ENCODE measurements at regions not wholly inside any gene's neighbourhood (a gene's known extent, or its start where the extent isn't known, plus 50 kb on each side); places are given as distances from the start of the nearest gene placed in this dataset.
A peak's percentile ranks its signal among the peaks of the same experiment; 100 is the strongest.
"Not testable (repeated sequence)": the region's sequence is repeated elsewhere in the genome, so short reads cannot be mapped to it uniquely, and the experiment has no call there.

DNA sequence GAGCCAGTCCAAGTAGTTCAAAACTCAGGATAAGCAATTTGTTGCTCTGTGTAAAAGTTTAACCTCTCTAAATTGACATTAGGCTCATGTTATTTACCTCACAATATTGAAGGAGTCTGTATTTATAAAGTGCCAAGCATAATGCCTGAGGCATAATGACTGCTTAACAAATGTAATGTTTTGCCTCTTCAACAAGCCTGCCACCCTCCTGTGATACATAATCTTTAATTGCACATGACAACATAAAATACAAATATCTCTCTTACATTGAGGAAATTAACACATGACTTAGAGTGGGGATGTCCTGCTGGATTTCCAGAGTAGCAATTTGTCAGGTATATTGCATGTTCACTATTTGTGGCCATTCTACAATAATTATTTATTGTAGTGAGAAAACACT is 469.2 kb upstream of the ANO5 start:
- DNase-seq (ENCODE audit: low spot score): no peak

DNA sequence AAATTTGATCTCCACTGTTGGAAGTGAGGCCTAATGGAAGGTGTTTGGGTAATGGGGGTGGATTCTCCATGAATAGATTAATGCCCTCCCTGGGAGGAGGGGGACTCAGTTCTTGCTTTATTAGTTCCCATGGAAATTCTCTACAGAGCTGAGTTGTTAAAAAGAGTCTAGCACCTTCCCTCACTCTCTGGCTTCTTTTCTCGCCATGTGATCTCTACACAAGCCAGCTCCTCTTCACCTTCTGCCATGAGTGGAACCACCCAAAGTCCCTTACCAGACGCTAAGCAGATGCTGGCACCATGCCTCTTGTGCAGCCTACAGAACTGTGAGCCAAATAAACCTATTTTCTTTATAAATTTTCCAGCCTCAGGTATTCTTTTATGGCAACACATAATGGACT is 465.8 kb upstream of the ANO5 start:
- no peak for DNase-seq (ENCODE audit: low spot score)

DNA sequence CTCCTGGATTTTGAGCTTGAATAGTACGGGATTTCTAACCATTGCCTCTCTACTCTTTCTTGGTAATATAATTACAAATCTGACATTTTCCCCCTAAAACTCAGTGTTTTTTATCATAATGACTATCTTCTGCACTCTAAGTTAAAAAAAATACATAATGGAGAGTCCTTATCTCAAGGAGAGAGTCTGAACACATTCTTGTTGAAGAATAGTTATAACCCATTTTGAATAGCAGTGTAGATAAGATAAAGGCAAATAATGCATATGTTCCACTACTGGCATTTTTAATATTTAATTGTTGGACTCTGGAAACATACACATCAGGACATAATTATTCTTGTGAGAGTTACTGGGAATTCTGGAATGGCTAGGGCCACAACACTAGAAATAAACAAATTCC is 456.5 kb upstream of the ANO5 start:
- DNase-seq (ENCODE audit: low spot score): no peak

DNA sequence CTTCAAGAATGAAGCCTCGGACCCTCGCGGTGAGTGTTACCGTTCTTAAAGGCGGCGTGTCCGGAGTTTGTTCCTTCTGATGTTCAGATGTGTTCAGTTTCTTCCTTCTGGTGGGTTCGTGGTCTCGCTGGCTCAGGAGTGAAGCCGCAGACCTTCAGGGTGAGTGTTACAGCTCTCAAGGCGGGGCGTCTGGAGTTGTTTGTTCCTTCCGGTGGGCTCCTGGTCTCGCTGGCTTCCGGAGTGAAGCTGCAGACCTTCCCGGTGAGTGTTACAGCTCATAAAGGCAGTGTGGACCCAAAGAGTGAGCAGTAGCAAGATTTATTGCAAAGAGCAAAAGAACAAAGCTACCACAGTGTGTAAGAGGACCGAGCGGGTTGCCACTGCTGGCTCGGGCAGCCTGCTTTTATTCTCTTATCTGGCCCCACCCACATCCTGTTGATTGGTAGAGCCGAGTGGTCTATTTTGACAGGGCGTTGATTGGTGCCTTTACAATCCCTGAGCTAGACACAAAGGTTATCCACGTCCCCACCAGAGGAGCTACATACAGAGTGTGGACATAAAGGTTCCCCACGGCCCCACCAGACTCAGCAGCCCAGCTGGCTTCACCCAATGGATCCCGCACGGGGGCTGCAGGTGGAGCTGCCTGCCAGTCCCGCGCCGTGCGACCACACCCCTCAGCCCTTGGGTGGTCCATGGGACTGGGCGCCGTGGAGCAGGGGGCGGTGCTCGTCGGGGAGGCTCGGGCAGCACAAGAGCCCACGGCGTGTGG is 440.2 kb upstream of the ANO5 start:
- DNase-seq (ENCODE audit: low spot score): not testable (repeated sequence)

DNA sequence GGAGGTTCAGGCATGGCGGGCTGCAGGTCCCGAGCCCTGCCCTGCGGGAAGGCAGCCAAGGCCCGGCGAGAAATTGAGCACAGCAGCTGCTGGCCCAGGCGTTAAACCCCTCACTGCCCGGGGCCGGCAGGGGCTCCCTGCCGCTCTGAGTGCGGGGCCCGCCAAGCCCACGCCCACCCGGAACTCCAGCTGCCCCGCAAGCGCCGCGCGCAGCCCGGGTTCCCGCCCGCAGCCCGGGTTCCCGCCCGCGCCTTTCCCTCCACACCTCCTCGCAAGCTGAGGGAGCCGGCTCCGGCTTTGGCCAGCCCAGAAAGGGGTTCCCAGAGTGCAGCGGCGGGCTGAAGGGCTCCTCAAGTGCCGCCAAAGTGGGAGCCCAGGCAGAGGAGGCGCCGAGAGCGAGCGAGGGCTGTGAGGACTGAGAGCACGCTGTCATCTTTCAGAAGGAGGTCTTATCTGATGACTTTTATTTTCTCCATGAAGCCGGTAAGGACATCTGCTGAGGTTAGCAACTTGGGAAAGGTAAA is 439.6 kb upstream of the ANO5 start:
- not testable (repeated sequence) for DNase-seq (ENCODE audit: low spot score)

DNA sequence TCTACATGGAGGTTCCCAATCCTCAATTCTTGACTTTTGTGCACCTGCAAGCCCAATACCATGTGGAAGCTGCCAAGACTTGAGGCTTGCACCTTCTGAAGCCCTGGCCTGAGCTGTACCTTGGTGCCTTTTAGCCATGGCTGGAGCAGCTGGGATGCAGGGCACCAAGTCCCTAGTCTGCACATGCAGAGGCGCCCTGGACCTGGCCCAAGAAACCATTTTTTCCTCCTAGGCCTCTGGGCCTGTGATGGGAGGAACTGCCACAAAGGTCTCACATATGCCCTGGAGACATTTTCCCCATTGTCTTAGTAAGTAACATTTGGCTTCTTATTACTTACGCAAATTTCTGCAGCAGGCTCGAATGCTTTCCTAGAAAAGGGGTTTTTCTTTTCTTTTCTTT is 431.9 kb upstream of the ANO5 start:
- DNase-seq (ENCODE audit: low spot score): no peak

DNA sequence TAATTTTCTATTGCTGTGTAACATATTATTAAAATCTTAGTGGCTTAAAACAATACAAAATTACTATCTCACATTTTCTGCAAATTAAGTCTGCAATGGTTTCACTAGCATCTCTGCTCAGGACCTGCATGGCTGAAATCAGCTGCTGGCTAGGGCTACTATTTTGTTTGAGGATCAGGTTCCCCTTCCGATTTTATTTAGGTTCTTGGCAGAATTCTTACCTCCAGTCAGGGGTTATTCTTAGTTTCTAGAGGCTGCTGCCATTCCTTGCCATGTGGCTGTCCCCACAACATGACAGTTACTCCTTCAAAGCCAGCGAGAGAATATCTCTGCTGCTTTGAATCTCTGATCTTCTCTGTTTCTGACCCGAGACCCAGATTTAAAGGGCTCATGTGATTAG is 424.5 kb upstream of the ANO5 start:
- DNase-seq (ENCODE audit: low spot score): no peak

DNA sequence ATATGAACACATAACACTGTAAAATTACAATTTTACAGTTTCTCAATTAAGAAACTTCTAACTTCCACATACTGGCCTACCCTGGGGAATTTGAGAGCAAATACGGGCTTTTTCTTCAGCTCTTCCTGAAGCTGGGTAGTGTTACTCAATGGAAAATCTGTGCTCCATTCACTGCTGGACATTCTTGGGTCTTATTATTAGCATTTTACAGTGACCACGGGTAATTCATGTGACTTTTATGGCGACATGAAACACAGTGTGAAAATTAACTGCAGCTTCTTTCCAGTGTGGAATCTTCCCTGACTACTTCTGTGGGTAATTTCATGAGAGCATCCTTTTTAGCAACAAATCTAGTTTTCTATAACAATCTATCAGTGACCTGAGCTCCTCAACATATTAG is 423.7 kb upstream of the ANO5 start:
- peak; percentile 8 for DNase-seq (ENCODE audit: low spot score)

DNA sequence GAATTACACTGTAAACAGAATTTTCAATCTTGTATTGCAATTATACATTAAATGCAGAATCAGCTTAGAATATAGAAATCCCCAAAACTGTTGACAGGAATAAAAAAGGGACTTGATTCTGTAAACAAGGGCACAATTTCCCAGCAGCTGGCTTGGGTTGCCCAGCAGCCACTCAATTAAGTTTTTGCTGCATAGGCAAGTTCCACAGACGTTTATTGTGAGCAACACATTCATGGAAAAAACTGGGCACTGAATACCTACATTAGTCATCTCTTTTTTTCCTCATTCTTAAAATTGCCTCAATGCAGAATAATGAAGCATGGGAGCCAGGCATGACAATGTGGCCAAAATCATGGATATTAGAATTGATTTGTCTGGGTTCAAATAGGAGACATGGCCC is 421.8 kb upstream of the ANO5 start:
- DNase-seq (ENCODE audit: low spot score): peak; percentile 23

DNA sequence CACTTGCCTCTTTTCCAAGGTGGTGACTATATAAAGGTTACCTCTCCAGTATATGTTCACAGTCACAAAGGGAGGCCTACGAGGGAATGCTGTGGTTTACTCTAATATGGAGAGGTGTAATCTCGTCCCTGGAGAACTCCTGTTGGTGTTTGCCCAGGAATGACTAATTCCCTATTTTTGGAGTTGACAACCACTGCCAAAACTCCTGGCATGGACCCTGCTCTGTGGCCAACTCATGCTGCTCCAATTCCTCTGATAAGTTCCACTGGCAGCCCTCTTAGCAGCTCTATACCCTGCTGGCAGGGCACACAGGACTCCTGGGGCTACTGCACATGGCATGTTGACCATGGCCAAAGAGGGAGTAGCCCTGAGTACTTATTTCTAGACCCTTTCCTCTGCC is 418.7 kb upstream of the ANO5 start:
- DNase-seq (ENCODE audit: low spot score): no peak

DNA sequence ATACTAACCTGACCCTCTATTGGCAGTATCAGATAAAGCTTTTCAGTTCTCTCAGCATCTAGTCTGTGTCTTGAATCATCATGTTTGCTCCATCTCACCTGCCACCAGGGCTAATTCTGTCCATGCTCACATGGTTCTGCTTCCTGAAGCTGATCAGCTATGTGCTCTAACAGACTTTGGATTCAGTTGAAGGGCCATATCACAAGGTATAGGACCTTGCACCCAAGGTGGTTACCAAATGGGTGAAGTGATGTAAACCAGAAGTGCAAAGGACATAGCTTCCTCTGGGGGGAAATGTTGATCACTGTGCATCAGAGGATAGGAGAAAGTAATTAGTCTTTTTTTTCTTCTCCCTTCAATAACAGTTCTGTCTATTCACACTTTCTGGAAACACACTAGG is 417.0 kb upstream of the ANO5 start:
- DNase-seq (ENCODE audit: low spot score): no peak

DNA sequence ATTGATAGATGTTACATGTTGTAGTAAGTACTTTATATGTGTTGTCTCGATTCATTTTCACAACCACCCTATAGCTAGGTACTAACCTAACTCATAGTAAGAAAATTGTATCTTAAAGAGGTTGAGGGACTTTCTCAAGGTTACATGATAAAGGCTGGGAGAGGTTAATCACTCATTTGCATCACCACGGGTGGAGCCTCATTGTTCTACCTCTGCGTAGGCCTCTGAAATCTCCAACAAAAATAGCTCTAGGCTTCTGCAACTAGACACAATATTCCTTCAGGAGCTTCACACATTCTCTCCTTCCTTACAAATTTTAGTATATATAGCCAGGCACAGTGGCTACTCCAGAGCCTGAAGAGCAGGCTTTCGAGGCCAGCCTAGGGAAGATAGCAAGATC is 408.9 kb upstream of the ANO5 start:
- no peak for DNase-seq (ENCODE audit: low spot score)

DNA sequence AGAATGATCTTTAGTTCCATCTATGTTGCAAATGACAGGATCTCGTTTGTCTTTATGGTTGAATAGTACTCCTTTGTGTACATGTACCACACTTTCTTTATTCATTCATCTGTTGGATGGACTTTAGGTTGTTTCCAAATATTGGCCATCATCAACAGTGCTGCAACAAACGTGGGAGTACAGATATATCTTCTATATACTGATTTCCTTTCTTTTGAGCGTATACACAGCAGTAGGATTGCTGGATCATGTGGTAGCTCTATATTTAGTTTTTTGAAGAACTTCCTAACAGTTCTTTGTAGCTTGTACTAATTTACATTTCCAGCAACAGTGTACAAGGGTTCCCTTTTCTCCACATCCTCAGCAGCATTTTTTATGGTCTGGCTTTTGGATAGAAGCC is 407.5 kb upstream of the ANO5 start:
- DNase-seq (ENCODE audit: low spot score): peak; percentile 6

DNA sequence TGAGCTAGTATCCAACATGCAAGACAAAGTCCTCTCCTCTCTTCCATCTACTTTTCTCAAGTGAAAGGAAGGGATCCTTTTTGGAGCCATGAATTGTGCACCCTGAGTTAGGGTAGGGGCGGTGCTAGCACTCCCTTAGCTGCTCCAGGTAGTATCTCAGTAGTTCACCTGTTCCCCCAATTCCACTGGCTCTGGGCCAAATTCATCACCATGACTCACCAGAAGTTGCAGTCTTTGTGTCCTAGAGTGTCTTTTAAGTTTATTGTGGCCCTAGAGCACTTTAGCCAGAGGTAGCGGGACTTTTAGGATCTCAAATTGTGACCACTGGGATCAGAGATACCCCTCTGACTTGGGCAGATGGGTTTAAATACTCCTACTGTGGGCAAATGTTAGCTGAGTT is 398.6 kb upstream of the ANO5 start:
- DNase-seq (ENCODE audit: low spot score): no peak

DNA sequence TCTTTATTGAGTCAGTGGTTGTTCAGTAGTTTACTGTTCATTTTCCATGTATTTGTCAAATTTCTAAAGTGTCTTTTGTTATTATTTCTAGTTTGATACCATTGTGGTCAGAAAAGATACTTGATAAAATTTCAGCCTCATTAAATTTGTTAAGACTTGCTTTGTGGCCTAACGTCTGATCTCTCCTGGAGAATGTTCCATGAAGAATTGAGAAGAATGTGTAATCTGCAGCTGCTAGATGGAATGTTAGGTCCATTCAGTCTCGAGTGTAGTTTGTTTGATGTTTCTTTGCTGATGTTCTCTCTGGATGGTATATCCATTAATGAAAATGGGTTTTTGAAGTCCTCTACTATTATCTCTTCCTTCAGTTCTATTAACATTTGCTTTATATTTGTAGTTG is 394.7 kb upstream of the ANO5 start:
- no peak for DNase-seq (ENCODE audit: low spot score)

DNA sequence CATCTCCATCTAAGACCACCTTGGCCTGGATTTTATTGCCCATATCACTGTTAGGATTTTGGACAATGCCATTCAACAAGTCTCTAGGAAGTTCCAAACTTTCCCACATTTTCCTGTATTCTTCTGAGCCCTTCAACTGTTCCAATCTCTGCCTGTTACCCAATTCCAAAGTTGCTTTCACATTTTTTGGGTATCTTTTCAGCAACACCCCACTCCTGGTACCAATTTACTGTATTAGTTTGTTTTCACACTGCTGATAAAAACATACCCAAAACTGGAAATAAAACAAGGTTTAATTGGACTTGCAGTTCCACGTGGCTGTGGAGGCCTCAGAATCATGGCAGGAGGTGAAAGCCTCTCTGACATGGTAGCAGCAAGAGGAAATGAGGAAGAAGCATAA is 388.4 kb upstream of the ANO5 start:
- DNase-seq (ENCODE audit: low spot score): not testable (repeated sequence)

DNA sequence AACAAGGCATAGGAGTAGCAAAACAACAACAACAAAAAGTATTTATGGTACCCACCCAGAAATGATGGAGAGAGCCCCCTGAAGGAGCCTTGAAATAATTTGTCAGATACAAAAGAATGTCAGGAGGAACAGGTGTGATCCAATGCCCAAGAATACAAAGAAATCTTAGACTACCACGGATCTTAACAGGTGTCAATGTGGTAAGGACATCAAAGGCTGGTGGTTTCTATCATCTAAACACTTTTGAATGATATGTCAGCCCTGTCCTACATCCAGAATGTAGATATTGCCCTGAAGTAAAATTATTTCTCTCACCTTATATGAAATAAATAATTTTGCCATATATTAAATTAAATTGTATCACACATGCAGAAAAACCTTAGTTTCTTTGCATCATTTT is 386.4 kb upstream of the ANO5 start:
- no peak for DNase-seq (ENCODE audit: low spot score)

DNA sequence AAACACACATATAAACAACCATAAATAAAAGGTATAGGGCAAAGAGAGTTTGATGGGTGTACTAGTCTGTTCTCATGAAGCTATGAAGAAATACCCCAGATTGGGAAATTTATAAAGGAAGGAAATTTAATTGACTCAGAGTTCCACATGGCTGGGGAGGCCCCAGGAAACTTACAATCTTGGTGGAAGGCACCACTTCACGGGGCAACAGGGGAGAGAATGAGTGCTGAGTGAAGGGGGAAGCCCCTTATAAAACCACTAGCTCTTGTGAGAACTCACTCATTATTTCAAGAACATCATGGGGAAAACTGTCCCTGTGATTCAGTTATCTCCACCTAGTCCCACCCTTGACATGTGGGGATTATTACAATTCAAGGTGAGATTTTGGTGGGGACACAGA is 385.9 kb upstream of the ANO5 start:
- DNase-seq (ENCODE audit: low spot score): no peak

DNA sequence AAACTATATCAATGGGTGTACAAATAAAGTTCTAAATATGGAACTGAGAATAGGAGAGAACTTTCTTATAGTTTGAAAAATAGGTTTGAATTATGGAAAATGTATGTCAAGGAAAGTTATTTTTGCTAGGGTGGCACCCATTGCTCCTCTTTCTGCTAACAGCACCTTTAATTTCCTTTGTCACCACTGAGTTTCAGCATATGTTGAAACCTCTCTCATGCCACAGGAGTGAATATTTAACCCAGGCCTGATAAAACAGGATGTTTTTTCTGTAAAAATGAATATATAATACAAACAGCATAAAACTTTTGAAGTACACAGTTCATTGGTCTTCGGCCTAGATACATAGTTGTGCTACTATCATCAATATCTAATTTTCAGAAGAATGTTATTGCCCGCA is 385.5 kb upstream of the ANO5 start:
- DNase-seq (ENCODE audit: low spot score): no peak

DNA sequence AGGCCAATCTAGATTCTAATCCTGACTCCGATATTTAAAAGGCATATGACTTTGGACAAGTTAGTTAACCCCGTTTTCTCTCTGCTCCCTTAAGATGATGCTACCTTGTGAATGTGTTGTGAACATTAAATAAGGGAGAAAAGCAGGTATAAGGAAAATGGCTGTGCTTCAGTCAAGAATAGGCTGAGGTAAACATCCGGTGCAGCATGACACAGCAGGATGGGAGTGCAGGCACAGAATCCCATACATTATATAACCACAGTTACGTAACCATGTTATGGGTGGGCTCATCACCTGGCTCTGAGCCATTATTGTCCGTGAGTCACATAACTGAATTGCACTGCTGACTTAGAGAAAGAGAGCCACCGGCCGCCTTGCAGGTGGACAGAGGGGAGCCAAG is 382.2 kb upstream of the ANO5 start:
- DNase-seq (ENCODE audit: low spot score): no peak

DNA sequence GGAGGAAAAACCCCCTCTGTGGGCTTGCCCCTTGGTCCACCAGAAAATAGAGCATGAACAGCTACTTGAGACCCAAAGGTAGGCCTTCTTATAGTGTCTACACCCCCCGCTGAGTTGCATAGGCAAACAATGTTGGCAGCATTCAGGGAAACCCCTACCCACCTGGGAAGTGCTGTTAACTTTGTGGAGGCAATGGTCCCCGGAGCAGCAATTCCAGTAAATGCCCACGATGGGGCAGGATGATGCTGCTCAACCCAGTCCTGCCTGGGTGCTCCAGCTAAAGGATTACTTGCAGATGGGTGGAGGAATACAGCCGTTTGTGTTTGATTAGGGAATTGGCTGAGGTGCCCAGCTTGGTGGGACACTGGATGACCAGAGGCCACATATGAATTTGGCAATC is 381.3 kb upstream of the ANO5 start:
- DNase-seq (ENCODE audit: low spot score): no peak

DNA sequence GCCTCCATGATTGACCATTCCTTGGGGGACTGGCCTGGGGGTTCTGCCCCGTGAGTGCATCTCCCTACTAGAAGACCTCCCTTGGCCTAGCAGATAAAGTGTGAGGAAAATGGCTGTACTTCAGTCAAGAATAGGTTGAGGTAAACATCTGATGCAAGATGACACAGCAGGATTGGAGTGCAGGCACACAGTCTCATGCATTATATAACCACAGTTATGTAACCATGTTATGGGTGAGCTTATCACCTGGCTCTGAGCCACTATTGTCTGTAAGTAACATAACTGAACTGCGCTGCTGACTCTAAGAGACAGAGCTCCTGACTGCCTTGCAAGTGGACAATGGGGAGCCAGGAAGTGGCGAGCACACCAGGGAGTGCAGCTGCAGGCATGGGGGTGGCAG is 378.7 kb upstream of the ANO5 start:
- DNase-seq (ENCODE audit: low spot score): peak; percentile 15

DNA sequence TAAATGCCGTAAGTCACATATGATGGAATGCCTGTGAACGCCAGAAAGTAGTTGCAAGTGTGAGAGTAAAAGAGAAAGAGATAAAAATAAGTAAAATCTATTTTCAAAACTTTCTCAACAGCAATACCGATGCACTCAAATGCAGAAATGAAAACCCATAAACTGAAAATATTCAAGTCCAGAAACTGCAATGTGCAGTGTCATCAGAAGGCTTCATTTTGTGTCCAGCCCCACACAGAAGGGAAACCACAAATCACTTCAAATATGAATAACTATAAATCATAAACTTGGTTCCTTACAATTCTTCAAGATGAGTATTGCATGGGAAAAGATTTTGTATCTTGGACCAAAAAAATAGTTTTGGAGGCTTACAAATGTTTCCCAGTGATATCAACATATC is 375.2 kb upstream of the ANO5 start:
- no peak for DNase-seq (ENCODE audit: low spot score)

DNA sequence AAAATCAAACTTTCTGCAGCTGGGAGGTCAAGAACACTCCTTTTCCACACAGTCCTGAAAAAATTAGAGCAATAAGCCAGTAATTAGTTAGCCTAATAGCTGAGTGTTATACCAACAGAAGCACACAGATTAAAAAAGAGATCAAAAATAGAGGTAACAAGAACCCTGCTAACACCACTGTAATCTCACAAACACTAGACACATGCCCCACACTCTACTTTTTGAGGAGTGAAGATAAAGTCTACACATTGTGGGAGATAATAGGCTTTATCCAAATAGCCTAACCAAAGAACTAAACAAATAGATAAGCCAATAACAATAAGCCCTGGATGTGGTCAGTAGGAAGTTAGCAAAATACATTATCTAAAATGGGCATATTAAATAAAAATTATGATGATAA is 372.7 kb upstream of the ANO5 start:
- DNase-seq (ENCODE audit: low spot score): no peak

Measured in COLO829 (cell line).